MM.1S (cell line): ENCODE measurements at regions not wholly inside any gene's neighbourhood (a gene's known extent, or its start where the extent isn't known, plus 50 kb on each side); places are given as distances from the start of the nearest gene placed in this dataset.

ENCODE experiments used
- DNase-seq: peaks from one replicate; pipeline ENCODE4 v3.0.0-alpha.2; 2015
- H2AFZ ChIP-seq: fragments of 300-600 bp; sonication (generic); 2 replicates; pipeline ENCODE4 v1.6.0; 2016; ENCODE audit warnings: antibody characterized with exemption, low read length
- H3F3A ChIP-seq: fragments of 300-600 bp; sonication (generic); 2 replicates; pipeline ENCODE4 v1.6.1; 2016; ENCODE audit warnings: mild to moderate bottlenecking, antibody characterized with exemption, low read length, moderate library complexity, mixed read lengths; ENCODE audit not compliant: insufficient read depth
- H3K27ac ChIP-seq: fragments of 300-600 bp; sonication (generic); 2 replicates; pipeline ENCODE4 v1.5.1; 2016; ENCODE audit warnings: mild to moderate bottlenecking, low read length
- H3K27me3 ChIP-seq: fragments of 300-600 bp; sonication (generic); replicated peaks from 2 replicates; pipeline ENCODE4 v1.6.0; 2016; ENCODE audit warnings: low read length; ENCODE audit not compliant: insufficient read depth
- H3K36me3 ChIP-seq: fragments of 300-600 bp; sonication (generic); replicated peaks from 2 replicates; pipeline ENCODE4 v1.6.1; 2016; ENCODE audit warnings: mild to moderate bottlenecking, low read length, mixed read lengths; ENCODE audit not compliant: insufficient read depth
- H3K4me1 ChIP-seq: fragments of 300-600 bp; sonication (generic); 2 replicates; pipeline ENCODE4 v1.6.1; 2016; ENCODE audit warnings: low read length, mixed read lengths
- H3K4me2 ChIP-seq: fragments of 300-600 bp; sonication (generic); 2 replicates; pipeline ENCODE4 v1.6.0; 2016; ENCODE audit warnings: low read depth, low read length
- H3K4me3 ChIP-seq: fragments of 300-600 bp; sonication (generic); 2 replicates; pipeline ENCODE4 v1.5.1; 2016; ENCODE audit warnings: low read length, mixed read lengths
- H3K79me2 ChIP-seq: fragments of 300-600 bp; sonication (generic); 2 replicates; pipeline ENCODE4 v1.6.1; 2016; ENCODE audit warnings: mixed run types, low read length, mixed read lengths
- H3K9ac ChIP-seq: fragments of 300-600 bp; sonication (generic); 2 replicates; pipeline ENCODE4 v1.6.1; 2016; ENCODE audit warnings: low read length, mixed read lengths
- H3K9me2 ChIP-seq: fragments of 300-600 bp; sonication (generic); replicated peaks from 2 replicates; pipeline ENCODE4 v1.6.1; 2016; ENCODE audit warnings: mild to moderate bottlenecking, low read length, mixed read lengths; ENCODE audit not compliant: insufficient read depth
- H3K9me3 ChIP-seq: fragments of 300-600 bp; sonication (generic); replicated peaks from 2 replicates; pipeline ENCODE4 v1.6.1; 2016; ENCODE audit warnings: mild to moderate bottlenecking, low read length, mixed read lengths; ENCODE audit not compliant: insufficient read depth
- H4K20me1 ChIP-seq: fragments of 300-600 bp; sonication (generic); 2 replicates; pipeline ENCODE4 v1.6.1; 2016; ENCODE audit warnings: mild to moderate bottlenecking, low read length, moderate library complexity, mixed read lengths; ENCODE audit not compliant: insufficient read depth
- EZH2 ChIP-seq: fragments of 300-600 bp; sonication (generic); optimal IDR thresholded peaks from 2 replicates; pipeline ENCODE3; 2017; ENCODE audit warnings: low read depth, mild to moderate bottlenecking, antibody characterized with exemption, low read length, mixed read lengths
- EZH2phosphoT487 ChIP-seq: fragments of 300-600 bp; sonication (generic); IDR thresholded peaks from 2 replicates; pipeline ENCODE4 v1.6.1; 2018; ENCODE audit warnings: antibody characterized with exemption, low read length
- TF ChIP-seq, protein P1 (sequence below): fragments of 300-600 bp; sonication (generic); IDR thresholded peaks from 2 replicates; pipeline ENCODE4 v1.5.1; 2016; ENCODE audit warnings: antibody characterized with exemption, low read length, mixed read lengths

GRCh38 chr16:6153901-6154300 is 1056.3 kb upstream of the EEF2KMT start:
- no peak overlapping the region for H3K4me2 ChIP-seq
- DNase-seq, result no peak
- no peaks in the 10 kb centered on the region for H3K9me3 ChIP-seq
- H3K4me3 ChIP-seq, result no peak overlapping the region
- no peak overlapping the region for H3K27ac ChIP-seq
- no peaks in the 10 kb centered on the region for H3K36me3 ChIP-seq
- TF ChIP-seq EZH2, result no peak
- TF ChIP-seq EZH2phosphoT487, result no peak
- TF ChIP-seq, protein P1, sequence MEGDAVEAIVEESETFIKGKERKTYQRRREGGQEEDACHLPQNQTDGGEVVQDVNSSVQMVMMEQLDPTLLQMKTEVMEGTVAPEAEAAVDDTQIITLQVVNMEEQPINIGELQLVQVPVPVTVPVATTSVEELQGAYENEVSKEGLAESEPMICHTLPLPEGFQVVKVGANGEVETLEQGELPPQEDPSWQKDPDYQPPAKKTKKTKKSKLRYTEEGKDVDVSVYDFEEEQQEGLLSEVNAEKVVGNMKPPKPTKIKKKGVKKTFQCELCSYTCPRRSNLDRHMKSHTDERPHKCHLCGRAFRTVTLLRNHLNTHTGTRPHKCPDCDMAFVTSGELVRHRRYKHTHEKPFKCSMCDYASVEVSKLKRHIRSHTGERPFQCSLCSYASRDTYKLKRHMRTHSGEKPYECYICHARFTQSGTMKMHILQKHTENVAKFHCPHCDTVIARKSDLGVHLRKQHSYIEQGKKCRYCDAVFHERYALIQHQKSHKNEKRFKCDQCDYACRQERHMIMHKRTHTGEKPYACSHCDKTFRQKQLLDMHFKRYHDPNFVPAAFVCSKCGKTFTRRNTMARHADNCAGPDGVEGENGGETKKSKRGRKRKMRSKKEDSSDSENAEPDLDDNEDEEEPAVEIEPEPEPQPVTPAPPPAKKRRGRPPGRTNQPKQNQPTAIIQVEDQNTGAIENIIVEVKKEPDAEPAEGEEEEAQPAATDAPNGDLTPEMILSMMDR, result no peak
- no peak overlapping the region for H3K9ac ChIP-seq
- H3F3A ChIP-seq, result no peaks in the 10 kb centered on the region
- H3K27me3 ChIP-seq, result no peaks in the 10 kb centered on the region
- H3K4me1 ChIP-seq, result no peaks in the 10 kb centered on the region
- H2AFZ ChIP-seq, result no peak overlapping the region
- H3K79me2 ChIP-seq, result no peaks in the 10 kb centered on the region
- H4K20me1 ChIP-seq, result no peaks in the 10 kb centered on the region
- no peaks in the 10 kb centered on the region for H3K9me2 ChIP-seq

- no peaks in the 10 kb centered on the region for H3K9me2 ChIP-seq
- H4K20me1 ChIP-seq, result no peaks in the 10 kb centered on the region
- H3K36me3 ChIP-seq, result no peaks in the 10 kb centered on the region
- H3K27ac ChIP-seq, result no peak overlapping the region
- no peak overlapping the region for H2AFZ ChIP-seq
- H3K4me1 ChIP-seq, result no peaks in the 10 kb centered on the region
- no peaks in the 10 kb centered on the region for H3K27me3 ChIP-seq
- TF ChIP-seq EZH2phosphoT487 (no peak), EZH2 (no peak)
- TF ChIP-seq, protein P1, result no peak
- H3K9ac ChIP-seq, result no peak overlapping the region
- DNase-seq, result no peak
- H3K79me2 ChIP-seq, result no peaks in the 10 kb centered on the region
- no peaks in the 10 kb centered on the region for H3F3A ChIP-seq
- no peak overlapping the region for H3K4me2 ChIP-seq
- H3K4me3 ChIP-seq, result no peak overlapping the region
- H3K9me3 ChIP-seq, result no peaks in the 10 kb centered on the region
Measured at GRCh38 chr16:6149031-6149430, 1051.4 kb upstream of the EEF2KMT start.

DNA sequence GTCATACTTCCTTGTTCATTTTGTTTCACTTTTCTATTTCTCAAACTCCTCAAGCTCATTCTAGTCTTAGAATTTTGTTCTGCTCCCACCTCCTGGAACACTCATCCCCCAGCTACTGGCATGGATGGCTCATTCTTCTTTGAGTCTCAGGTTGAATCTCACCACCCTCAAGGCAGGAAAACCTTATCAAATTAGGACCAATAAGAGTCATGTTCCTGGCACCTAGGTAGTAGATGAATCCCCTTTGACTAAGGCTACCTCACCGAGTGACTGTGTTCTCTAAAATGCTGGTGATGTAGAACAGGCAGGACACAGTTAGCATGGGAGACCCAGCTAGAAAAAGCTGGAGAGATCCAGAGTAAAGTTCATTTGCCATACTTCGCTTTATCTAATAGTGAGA is 1050.8 kb upstream of the EEF2KMT start:
- H3K9ac ChIP-seq, result no peak overlapping the region
- H3K27me3 ChIP-seq, result no peaks in the 10 kb centered on the region
- H3F3A ChIP-seq, result no peaks in the 10 kb centered on the region
- H2AFZ ChIP-seq, result no peak overlapping the region
- DNase-seq, result no peak
- no peaks in the 10 kb centered on the region for H3K9me3 ChIP-seq
- no peaks in the 10 kb centered on the region for H3K9me2 ChIP-seq
- H3K4me1 ChIP-seq, result no peaks in the 10 kb centered on the region
- H4K20me1 ChIP-seq, result no peaks in the 10 kb centered on the region
- H3K79me2 ChIP-seq, result no peaks in the 10 kb centered on the region
- no peak overlapping the region for H3K4me3 ChIP-seq
- TF ChIP-seq EZH2 (no peak), EZH2phosphoT487 (no peak)
- TF ChIP-seq, protein P1, result no peak
- no peak overlapping the region for H3K4me2 ChIP-seq
- no peaks in the 10 kb centered on the region for H3K36me3 ChIP-seq
- no peak overlapping the region for H3K27ac ChIP-seq
